Liver (tissue), 7 donors: ENCODE measurements at regions not wholly inside any gene's neighbourhood (a gene's known extent, or its start where the extent isn't known, plus 50 kb on each side); places are given as distances from the start of the nearest gene placed in this dataset.

Source experiments
- DNase-seq: peaks from one replicate; pipeline ENCODE4 v3.0.0-alpha.2; 2017; ENCODE audit warnings: low spot score
- H3K27ac ChIP-seq, 2 donors: one replicate each; pipeline ENCODE4 v1.7.0; 2013; ENCODE audit warnings: inconsistent platforms in 2 of 2, low read length in 2 of 2, control low read depth in 1 of 2, low read depth in 1 of 2, mild to moderate bottlenecking in 1 of 2
- H3K27me3 ChIP-seq, 4 donors: one replicate each; pipeline versions ENCODE4 v1.6.1 to v1.7.0; 2013; ENCODE audit warnings: low read length in 3 of 4, inconsistent platforms in 1 of 4, mild to moderate bottlenecking in 1 of 4, moderate library complexity in 1 of 4; ENCODE audit not compliant: control insufficient read depth in 4 of 4, insufficient read depth in 4 of 4
- H3K36me3 ChIP-seq, 4 donors: one replicate each; pipeline versions ENCODE4 v1.6.1 to v1.7.0; 2013; ENCODE audit warnings: low read length in 3 of 4, mild to moderate bottlenecking in 3 of 4, low read depth in 1 of 4, moderate library complexity in 1 of 4; ENCODE audit not compliant: control insufficient read depth in 4 of 4, insufficient read depth in 3 of 4
- H3K4me1 ChIP-seq, 4 donors: one replicate each; pipeline versions ENCODE4 v1.6.1 to v1.7.0; 2013; ENCODE audit warnings: low read length in 3 of 4, mild to moderate bottlenecking in 3 of 4, moderate library complexity in 1 of 4; ENCODE audit not compliant: control insufficient read depth in 4 of 4, insufficient read depth in 4 of 4
- H3K4me3 ChIP-seq, 3 donors: one replicate each; pipeline versions ENCODE4 v1.6.1 to v1.7.0; 2013; ENCODE audit warnings: low read length in 3 of 3, control low read depth in 1 of 3, low read depth in 1 of 3, mild to moderate bottlenecking in 1 of 3
- H3K9ac ChIP-seq, 2 donors: one replicate each; pipeline ENCODE4 v1.7.0; 2013; ENCODE audit warnings: low read length in 2 of 2, mild to moderate bottlenecking in 2 of 2, moderate library complexity in 2 of 2, control low read depth in 1 of 2, low read depth in 1 of 2
- H3K9me3 ChIP-seq, 4 donors: one replicate each; pipeline versions ENCODE4 v1.6.1 to v1.7.0; 2013; ENCODE audit warnings: low read length in 3 of 4; ENCODE audit not compliant: control insufficient read depth in 4 of 4
- EGR1 ChIP-seq, 2 donors: IDR thresholded peaks; 2 replicates each; pipeline ENCODE4 v1.6.1; 2016 to 2018; ENCODE audit warnings: antibody characterized with exemption in 2 of 2, low read depth in 2 of 2
- GABPA ChIP-seq, 2 donors: IDR thresholded peaks in 1 of 2; conservative IDR thresholded peaks in 1 of 2; 2 replicates each; pipeline ENCODE4 v1.6.1; 2016; ENCODE audit warnings: antibody characterized with exemption in 2 of 2, mild to moderate bottlenecking in 1 of 2, moderate library complexity in 1 of 2
- HNF4A ChIP-seq, 2 donors: conservative IDR thresholded peaks; 2 replicates each; pipeline ENCODE4 v1.6.1; 2016; ENCODE audit warnings: antibody characterized with exemption in 2 of 2, mild to moderate bottlenecking in 2 of 2
- HNF4G ChIP-seq: IDR thresholded peaks from 2 replicates; pipeline ENCODE4 v1.6.1; 2016; ENCODE audit warnings: antibody characterized with exemption
- JUND ChIP-seq, 2 donors: IDR thresholded peaks; 2 replicates each; pipeline ENCODE4 v1.6.1; 2016; ENCODE audit warnings: antibody characterized with exemption in 2 of 2
- RAD21 ChIP-seq, 2 donors: IDR thresholded peaks; 2 replicates each; pipeline ENCODE4 v1.6.1; 2016; ENCODE audit warnings: antibody characterized with exemption in 2 of 2, mild to moderate bottlenecking in 2 of 2
- SP1 ChIP-seq: IDR thresholded peaks from 2 replicates; pipeline ENCODE4 v1.6.1; 2018; ENCODE audit warnings: antibody characterized with exemption, mild to moderate bottlenecking
- TAF1 ChIP-seq: conservative IDR thresholded peaks from 2 replicates; pipeline ENCODE4 v1.6.1; 2016; ENCODE audit warnings: antibody characterized with exemption, mild to moderate bottlenecking
- YY1 ChIP-seq: IDR thresholded peaks from 2 replicates; pipeline ENCODE4 v1.6.1; 2016; ENCODE audit warnings: antibody characterized with exemption, mild to moderate bottlenecking
- WGBS: extraction: QIAGEN DNeasy Blood & Tissue Kit; methylation state at CpG from one replicate; pipeline ENCODE4 v1.1.7; 2013; 5-methylcytosine and 5-hydroxymethylcytosine counted together
- TF ChIP-seq, protein P1 (sequence below): IDR thresholded peaks from 2 replicates; pipeline ENCODE4 v1.6.1; 2016; ENCODE audit warnings: antibody characterized with exemption
- TF ChIP-seq, protein P2 (sequence below): IDR thresholded peaks from 2 replicates; pipeline ENCODE4 v1.6.1; 2016; ENCODE audit warnings: antibody characterized with exemption, mild to moderate bottlenecking
- TF ChIP-seq, protein P3 (sequence below): IDR thresholded peaks from 2 replicates; pipeline ENCODE4 v1.6.1; 2016; ENCODE audit warnings: antibody characterized with exemption
- TF ChIP-seq, protein P4 (sequence below): IDR thresholded peaks from 2 replicates; pipeline ENCODE4 v1.6.1; 2016; ENCODE audit warnings: antibody characterized with exemption
- donor health status: healthy.
- donor health status: healthy.
- donor health status: healthy.
- donor health status: healthy.

DNA sequence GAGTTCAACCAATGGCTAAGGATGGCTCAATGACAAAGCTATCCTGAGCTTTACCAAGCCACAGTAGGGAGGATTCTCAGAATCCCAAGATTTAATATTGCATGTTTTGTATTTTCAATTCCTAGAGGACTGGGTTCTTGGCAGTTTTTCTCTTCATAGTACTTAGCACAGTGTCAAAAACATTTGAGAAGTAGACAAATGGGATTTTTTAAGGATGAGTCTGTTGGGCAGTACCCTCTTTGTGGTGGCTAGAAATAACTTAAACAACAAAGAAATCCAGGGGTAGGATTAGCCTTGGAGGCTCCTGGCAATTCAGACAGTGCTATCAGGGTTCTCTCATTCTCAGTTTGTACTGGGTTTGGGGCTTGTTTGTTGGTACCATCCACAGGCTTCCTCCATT, 212.8 kb upstream of the RORA start:
- H3K9ac ChIP-seq, result no peak overlapping the region
- DNase-seq, result no peak

DNA sequence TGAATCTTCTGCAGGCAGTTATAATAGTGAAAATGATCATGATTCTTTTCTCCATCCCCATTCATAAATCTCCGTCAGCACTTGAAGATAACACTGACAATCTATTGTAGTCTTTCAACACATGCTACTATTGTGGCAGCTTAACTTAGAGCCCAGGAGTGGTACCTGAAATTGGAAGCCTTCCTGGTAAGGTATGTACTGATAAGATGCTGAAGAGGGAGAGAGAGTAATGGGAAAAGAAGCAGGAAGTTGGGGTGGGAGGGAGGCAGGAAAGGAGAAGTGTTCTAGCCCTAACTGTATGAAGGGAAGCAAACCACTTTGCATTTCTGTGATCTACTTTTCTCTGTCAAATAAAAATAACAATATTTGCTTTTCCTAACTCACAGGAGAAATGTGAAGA, 197.4 kb upstream of the RORA start:
- no peaks in the 10 kb centered on the region for H3K9me3 ChIP-seq
- WGBS, result 69% methylated on average over 1 of the region's 1 CpG
- no peak overlapping the region for H3K9ac ChIP-seq
- H3K4me1 ChIP-seq, result peaks cover 8 to 17% (median 13%) of the 10 kb centered on the region in 4 donors
- no peak for DNase-seq
- no peaks in the 10 kb centered on the region for H3K27me3 ChIP-seq
- no peak overlapping the region for H3K27ac ChIP-seq
- no peak for TF ChIP-seq SP1
- TF ChIP-seq, protein P1, sequence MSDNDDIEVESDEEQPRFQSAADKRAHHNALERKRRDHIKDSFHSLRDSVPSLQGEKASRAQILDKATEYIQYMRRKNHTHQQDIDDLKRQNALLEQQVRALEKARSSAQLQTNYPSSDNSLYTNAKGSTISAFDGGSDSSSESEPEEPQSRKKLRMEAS, result no peak
- H3K4me3 ChIP-seq, result no peak overlapping the region
- no peaks in the 10 kb centered on the region for H3K36me3 ChIP-seq

More for the DNA sequence above, 212.8 kb upstream of the RORA start:
- TF ChIP-seq YY1, result no peak
- no peak overlapping the region for H3K27ac ChIP-seq
- peaks cover 0 to 7% (median 2%) of the 10 kb centered on the region in 4 donors for H3K9me3 ChIP-seq
- H3K27me3 ChIP-seq, result no peaks in the 10 kb centered on the region
- H3K4me1 ChIP-seq, result no peaks in the 10 kb centered on the region
- H3K36me3 ChIP-seq, result no peaks in the 10 kb centered on the region
- no peak overlapping the region for H3K4me3 ChIP-seq

DNA sequence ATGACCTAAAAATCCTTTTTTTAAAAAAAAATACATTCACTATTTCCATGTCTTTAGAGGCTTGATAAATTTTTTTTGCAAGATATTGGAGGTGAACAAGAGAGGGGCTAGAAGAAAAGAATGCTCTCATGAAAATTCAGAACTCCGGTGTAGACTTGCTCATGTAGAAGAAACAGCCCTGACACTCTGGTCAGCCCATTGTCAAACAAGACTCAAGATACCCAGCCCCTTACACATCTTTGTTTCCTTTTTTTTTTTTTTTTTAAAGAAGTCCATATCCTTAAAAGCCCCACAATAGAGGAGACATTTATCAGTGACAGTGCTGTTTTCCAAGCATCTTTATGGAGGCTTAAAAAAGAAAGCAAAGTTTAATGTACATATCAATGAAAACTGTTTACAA, 196.8 kb upstream of the RORA start:
- no peak overlapping the region for H3K27ac ChIP-seq

DNA sequence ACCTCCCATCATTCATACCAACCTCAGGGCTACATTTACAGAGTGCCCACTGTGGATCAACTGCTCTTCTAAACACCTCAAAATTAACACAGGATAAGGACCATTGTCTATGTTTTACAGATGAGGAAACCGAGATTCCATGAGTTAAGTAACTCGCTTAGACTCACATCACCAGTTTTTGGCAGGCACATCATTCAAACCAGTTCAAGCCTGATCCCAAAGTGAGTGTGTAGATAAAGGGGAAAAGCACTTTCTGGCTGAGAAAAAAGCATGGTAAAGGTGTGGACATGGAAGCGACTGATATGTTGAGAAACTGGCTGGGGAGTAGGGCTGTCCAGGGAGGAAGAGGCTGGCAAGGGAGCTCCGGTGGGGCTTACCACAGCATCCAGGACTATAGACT, 193.7 kb upstream of the RORA start:
- DNase-seq, result no peak
- Histone ChIP-seq H3K27ac (peak overlapping the region; percentile 81 to 86), H3K4me1 (peaks cover 11 to 30% (median 26%) of the 10 kb centered on the region in 4 donors), H3K36me3 (no peaks in the 10 kb centered on the region), H3K9me3 (no peaks in the 10 kb centered on the region), H3K27me3 (no peaks in the 10 kb centered on the region), H3K4me3 (no peak overlapping the region), H3K9ac (peak overlapping the region in 1 of 2 donors; percentile 67)
- 54% methylated on average over 4 of the region's 4 CpGs for WGBS
- no peak for TF ChIP-seq SP1
- TF ChIP-seq GABPA (IDR thresholded peaks at IDR 0.05 in 1 of 2, conservative IDR thresholded peaks at IDR 0.05 in 1 of 2), result no peak
- TF ChIP-seq, protein P2, sequence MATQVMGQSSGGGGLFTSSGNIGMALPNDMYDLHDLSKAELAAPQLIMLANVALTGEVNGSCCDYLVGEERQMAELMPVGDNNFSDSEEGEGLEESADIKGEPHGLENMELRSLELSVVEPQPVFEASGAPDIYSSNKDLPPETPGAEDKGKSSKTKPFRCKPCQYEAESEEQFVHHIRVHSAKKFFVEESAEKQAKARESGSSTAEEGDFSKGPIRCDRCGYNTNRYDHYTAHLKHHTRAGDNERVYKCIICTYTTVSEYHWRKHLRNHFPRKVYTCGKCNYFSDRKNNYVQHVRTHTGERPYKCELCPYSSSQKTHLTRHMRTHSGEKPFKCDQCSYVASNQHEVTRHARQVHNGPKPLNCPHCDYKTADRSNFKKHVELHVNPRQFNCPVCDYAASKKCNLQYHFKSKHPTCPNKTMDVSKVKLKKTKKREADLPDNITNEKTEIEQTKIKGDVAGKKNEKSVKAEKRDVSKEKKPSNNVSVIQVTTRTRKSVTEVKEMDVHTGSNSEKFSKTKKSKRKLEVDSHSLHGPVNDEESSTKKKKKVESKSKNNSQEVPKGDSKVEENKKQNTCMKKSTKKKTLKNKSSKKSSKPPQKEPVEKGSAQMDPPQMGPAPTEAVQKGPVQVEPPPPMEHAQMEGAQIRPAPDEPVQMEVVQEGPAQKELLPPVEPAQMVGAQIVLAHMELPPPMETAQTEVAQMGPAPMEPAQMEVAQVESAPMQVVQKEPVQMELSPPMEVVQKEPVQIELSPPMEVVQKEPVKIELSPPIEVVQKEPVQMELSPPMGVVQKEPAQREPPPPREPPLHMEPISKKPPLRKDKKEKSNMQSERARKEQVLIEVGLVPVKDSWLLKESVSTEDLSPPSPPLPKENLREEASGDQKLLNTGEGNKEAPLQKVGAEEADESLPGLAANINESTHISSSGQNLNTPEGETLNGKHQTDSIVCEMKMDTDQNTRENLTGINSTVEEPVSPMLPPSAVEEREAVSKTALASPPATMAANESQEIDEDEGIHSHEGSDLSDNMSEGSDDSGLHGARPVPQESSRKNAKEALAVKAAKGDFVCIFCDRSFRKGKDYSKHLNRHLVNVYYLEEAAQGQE, result no peak
- TF ChIP-seq HNF4G, result no peak
- no peak for TF ChIP-seq EGR1 (IDR thresholded peaks at IDR 0.05; ENCODE audit: low read depth in 2 of 2)
- TF ChIP-seq, protein P3, sequence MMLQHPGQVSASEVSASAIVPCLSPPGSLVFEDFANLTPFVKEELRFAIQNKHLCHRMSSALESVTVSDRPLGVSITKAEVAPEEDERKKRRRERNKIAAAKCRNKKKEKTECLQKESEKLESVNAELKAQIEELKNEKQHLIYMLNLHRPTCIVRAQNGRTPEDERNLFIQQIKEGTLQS, result no peak
- TF ChIP-seq HNF4A (conservative IDR thresholded peaks at IDR 0.05), result peak in 1 of 2 donors; percentile 31
- TF ChIP-seq, protein P4, sequence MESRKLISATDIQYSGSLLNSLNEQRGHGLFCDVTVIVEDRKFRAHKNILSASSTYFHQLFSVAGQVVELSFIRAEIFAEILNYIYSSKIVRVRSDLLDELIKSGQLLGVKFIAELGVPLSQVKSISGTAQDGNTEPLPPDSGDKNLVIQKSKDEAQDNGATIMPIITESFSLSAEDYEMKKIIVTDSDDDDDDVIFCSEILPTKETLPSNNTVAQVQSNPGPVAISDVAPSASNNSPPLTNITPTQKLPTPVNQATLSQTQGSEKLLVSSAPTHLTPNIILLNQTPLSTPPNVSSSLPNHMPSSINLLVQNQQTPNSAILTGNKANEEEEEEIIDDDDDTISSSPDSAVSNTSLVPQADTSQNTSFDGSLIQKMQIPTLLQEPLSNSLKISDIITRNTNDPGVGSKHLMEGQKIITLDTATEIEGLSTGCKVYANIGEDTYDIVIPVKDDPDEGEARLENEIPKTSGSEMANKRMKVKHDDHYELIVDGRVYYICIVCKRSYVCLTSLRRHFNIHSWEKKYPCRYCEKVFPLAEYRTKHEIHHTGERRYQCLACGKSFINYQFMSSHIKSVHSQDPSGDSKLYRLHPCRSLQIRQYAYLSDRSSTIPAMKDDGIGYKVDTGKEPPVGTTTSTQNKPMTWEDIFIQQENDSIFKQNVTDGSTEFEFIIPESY, result no peak
- no peak for TF ChIP-seq RAD21 (IDR thresholded peaks at IDR 0.05)
- TF ChIP-seq TAF1, result no peak

More for the DNA sequence above, 196.8 kb upstream of the RORA start:
- no peak for TF ChIP-seq JUND (IDR thresholded peaks at IDR 0.05)
- TF ChIP-seq, protein P4, result no peak
- TF ChIP-seq, protein P1, result no peak
- TF ChIP-seq HNF4A (conservative IDR thresholded peaks at IDR 0.05), result no peak
- no peak for TF ChIP-seq RAD21 (IDR thresholded peaks at IDR 0.05)
- no peak for TF ChIP-seq SP1
- Histone ChIP-seq H3K9ac (no peak overlapping the region), H3K36me3 (no peaks in the 10 kb centered on the region), H3K4me3 (no peak overlapping the region), H3K4me1 (peaks cover 11 to 22% (median 18%) of the 10 kb centered on the region in 4 donors), H3K9me3 (no peaks in the 10 kb centered on the region), H3K27me3 (no peaks in the 10 kb centered on the region)
- DNase-seq, result no peak
- 84% methylated on average over 1 of the region's 1 CpG for WGBS
